Caco-2 (cell line): ENCODE measurements at regions not wholly inside any gene's neighbourhood (a gene's known extent, or its start where the extent isn't known, plus 50 kb on each side); places are given as distances from the start of the nearest gene placed in this dataset.

Experiments used
- BruUV-seq: library from RNA; stranded (reverse); fragments of 400-500 nt; replicated peaks from 2 replicates; lab custom pipeline; 2021; lab: Mats Ljungman, UMichigan
- CTCF ChIA-PET: fragments of 300-600 bp; sonication (Branson Sonifier 250); formaldehyde crosslinking; loops from one replicate; lab custom pipeline; 2022; ENCODE audit warnings: antibody characterized with exemption; lab: Charles Lee
- POLR2A ChIA-PET: fragments of 300-600 bp; sonication (Branson Sonifier 250); formaldehyde crosslinking; loops from one replicate; lab custom pipeline; 2022; ENCODE audit warnings: antibody characterized with exemption; lab: Charles Lee
- DNase-seq, 2 experiments: peaks; one replicate each; pipeline versions ENCODE4 v3.0.0 to v3.0.0-alpha.2; 2020 to 2022
- H3K27me3 ChIP-seq: replicated peaks from 2 replicates; pipeline ENCODE4 v1.6.0; 2011; ENCODE audit warnings: low read length; ENCODE audit not compliant: control insufficient read depth, insufficient read depth
- H3K36me3 ChIP-seq: 2 replicates; pipeline ENCODE4 v1.5.1; 2011; ENCODE audit warnings: low read length; ENCODE audit not compliant: control insufficient read depth, insufficient read depth
- H3K4me1 ChIP-seq: fragments of 250-450 bp; sonication (Bioruptor Pico); 2 replicates; pipeline ENCODE4 v1.5.1; 2020; ENCODE audit warnings: mild to moderate bottlenecking
- H3K4me3 ChIP-seq: 2 replicates; pipeline ENCODE4 v1.5.1; 2011; ENCODE audit warnings: low read depth, mild to moderate bottlenecking, control low read depth, low read length
- H3K9me3 ChIP-seq: fragments of 250-450 bp; sonication (Bioruptor Pico); 2 replicates; pipeline ENCODE4 v1.5.1; 2020; ENCODE audit warnings: mild to moderate bottlenecking, moderate library complexity
- H3K27ac Mint-ChIP-seq: one replicate; pipeline ENCODE4 v1.8.0; 2022; ENCODE audit warnings: mixed read lengths; ENCODE audit not compliant: unreplicated experiment
- H3K27me3 Mint-ChIP-seq: one replicate; pipeline ENCODE4 v1.8.0; 2022; ENCODE audit warnings: mixed read lengths; ENCODE audit not compliant: insufficient read depth, unreplicated experiment
- H3K36me3 Mint-ChIP-seq: one replicate; pipeline ENCODE4 v1.8.0; 2022; ENCODE audit warnings: mild to moderate bottlenecking, mixed read lengths; ENCODE audit not compliant: insufficient read depth, unreplicated experiment
- H3K4me1 Mint-ChIP-seq: one replicate; pipeline ENCODE4 v1.8.0; 2022; ENCODE audit warnings: low read depth, mixed read lengths; ENCODE audit not compliant: unreplicated experiment
- H3K4me3 Mint-ChIP-seq: one replicate; pipeline ENCODE4 v1.8.0; 2022; ENCODE audit warnings: mild to moderate bottlenecking, moderate library complexity, mixed read lengths; ENCODE audit not compliant: unreplicated experiment
- H3K9me3 Mint-ChIP-seq: one replicate; pipeline ENCODE4 v1.8.0; 2022; ENCODE audit warnings: mixed read lengths; ENCODE audit not compliant: unreplicated experiment
- intact Hi-C: fragments of 100-400 bp; cut with micrococcal nuclease; formaldehyde crosslinking; loops from one replicate; pipeline ENCODE4 v1.10.0; 2022; ENCODE audit not compliant: unreplicated experiment
- TF ChIP-seq, protein P1 (sequence below), 2 experiments: fragments of 200-600 bp in 1 of 2; IDR thresholded peaks; 1 replicate in 1 of 2; 2 replicates in 1 of 2; pipeline versions ENCODE4 v1.5.1 to v1.8.0; 2011 to 2022; ENCODE audit warnings: antibody characterized with exemption in 1 of 2, control low read depth in 1 of 2, inconsistent platforms in 1 of 2, low read depth in 1 of 2, low read length in 1 of 2, mild to moderate bottlenecking in 1 of 2, moderate library complexity in 1 of 2; ENCODE audit not compliant: insufficient read depth in 1 of 2, severe bottlenecking in 1 of 2, unreplicated experiment in 1 of 2

DNA sequence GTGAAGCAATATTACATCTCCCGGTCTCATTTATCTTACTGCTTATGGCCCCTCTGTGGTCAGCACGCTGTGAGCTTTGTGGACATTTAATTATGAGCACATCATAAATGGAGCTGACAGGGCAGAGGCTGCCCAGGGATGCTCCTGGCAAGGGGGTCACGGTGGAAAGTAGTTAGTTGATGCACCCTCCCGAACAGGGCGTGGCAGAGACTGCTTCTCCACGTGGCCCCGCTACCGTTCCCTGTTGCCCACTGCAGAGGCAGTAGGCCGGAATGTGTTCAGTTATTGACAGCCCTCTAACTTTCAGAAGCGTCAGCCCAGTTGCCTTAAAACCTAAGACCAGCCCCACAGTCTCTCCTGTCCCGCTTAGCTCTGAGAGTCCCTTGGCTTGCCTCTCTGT lies 180.3 kb upstream of the ZNF507 start:
- Histone ChIP-seq H3K9me3 (no peaks in the 10 kb centered on the region), H3K36me3 (no peaks in the 10 kb centered on the region), H3K4me1 (no peaks in the 10 kb centered on the region), H3K27me3 (no peaks in the 10 kb centered on the region), H3K4me3 (no peak overlapping the region)
- Mint-ChIP-seq H3K27ac (no peak overlapping the region), H3K27me3 (peaks cover 20% of the 10 kb centered on the region), H3K4me3 (no peak overlapping the region), H3K36me3 (no peaks in the 10 kb centered on the region), H3K4me1 (no peaks in the 10 kb centered on the region), H3K9me3 (no peaks in the 10 kb centered on the region)
- CTCF ChIA-PET = no interaction called here
- DNase-seq = no peak
- intact Hi-C loops = no loop called here
- TF ChIP-seq, protein P1, sequence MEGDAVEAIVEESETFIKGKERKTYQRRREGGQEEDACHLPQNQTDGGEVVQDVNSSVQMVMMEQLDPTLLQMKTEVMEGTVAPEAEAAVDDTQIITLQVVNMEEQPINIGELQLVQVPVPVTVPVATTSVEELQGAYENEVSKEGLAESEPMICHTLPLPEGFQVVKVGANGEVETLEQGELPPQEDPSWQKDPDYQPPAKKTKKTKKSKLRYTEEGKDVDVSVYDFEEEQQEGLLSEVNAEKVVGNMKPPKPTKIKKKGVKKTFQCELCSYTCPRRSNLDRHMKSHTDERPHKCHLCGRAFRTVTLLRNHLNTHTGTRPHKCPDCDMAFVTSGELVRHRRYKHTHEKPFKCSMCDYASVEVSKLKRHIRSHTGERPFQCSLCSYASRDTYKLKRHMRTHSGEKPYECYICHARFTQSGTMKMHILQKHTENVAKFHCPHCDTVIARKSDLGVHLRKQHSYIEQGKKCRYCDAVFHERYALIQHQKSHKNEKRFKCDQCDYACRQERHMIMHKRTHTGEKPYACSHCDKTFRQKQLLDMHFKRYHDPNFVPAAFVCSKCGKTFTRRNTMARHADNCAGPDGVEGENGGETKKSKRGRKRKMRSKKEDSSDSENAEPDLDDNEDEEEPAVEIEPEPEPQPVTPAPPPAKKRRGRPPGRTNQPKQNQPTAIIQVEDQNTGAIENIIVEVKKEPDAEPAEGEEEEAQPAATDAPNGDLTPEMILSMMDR (IDR thresholded peaks at IDR 0.05; ENCODE audit: insufficient read depth in 1 of 2, low read depth in 1 of 2, low read length in 1 of 2, severe bottlenecking in 1 of 2, unreplicated experiment in 1 of 2) = no peak
- POLR2A ChIA-PET = no interaction called here
- BruUV-seq = no TSS peak

DNA sequence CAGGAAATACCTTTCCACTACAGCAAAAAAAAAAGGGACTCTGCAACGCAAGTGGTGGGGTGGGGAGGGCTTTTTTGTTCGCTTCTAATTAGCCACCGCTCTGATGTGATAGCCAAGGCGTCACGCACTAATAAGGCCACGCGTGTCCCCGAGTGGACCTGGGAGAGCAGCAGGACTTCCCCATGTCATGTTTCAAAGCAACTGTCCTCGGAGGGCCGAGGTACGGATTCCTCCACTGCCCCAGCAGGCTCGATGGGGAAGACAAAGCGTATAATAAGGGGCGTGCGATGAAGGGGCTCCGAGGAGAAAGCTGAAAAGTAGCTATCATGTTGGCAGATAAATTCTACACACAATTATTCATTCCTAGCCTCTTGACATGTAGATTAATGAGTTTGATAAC lies 179.7 kb upstream of the ZNF507 start:
- DNase-seq = no peak
- Histone ChIP-seq H3K9me3 (no peaks in the 10 kb centered on the region), H3K36me3 (no peaks in the 10 kb centered on the region), H3K4me1 (no peaks in the 10 kb centered on the region), H3K27me3 (no peaks in the 10 kb centered on the region), H3K4me3 (no peak overlapping the region)
- Mint-ChIP-seq H3K36me3 (no peaks in the 10 kb centered on the region), H3K9me3 (no peaks in the 10 kb centered on the region), H3K4me3 (no peak overlapping the region), H3K4me1 (no peaks in the 10 kb centered on the region), H3K27ac (no peak overlapping the region), H3K27me3 (peaks cover 20% of the 10 kb centered on the region)
- BruUV-seq = no TSS peak
- intact Hi-C loops = no loop called here
- ChIA-PET CTCF (no interaction called here), POLR2A (no interaction called here)
- TF ChIP-seq, protein P1 (IDR thresholded peaks at IDR 0.05; ENCODE audit: insufficient read depth in 1 of 2, low read depth in 1 of 2, low read length in 1 of 2, severe bottlenecking in 1 of 2, unreplicated experiment in 1 of 2) = no peak

DNA sequence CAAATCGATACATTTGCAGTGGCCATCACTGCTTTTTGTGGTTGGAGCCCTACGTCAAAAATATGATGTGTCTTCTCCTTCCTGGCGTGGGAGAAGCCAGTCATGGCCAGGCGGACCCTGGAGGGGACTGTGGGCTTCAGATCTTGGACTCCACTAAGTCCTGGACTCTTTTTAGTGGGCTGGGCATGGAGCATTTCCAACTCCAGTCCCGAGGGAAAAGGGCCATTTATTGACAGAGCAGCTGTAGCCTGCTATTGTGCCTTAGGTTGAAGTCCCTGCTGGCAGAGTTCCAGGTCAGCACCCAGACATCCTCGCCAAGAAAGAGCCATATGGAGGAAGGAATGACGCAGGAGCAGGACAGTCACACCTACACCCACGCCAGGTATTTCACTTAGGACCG lies 179.2 kb upstream of the ZNF507 start:
- no peaks in the 10 kb centered on the region for H3K36me3 Mint-ChIP-seq
- Histone ChIP-seq H3K4me1 (no peaks in the 10 kb centered on the region), H3K36me3 (no peaks in the 10 kb centered on the region), H3K9me3 (no peaks in the 10 kb centered on the region), H3K27me3 (no peaks in the 10 kb centered on the region), H3K4me3 (no peak overlapping the region)
- ChIA-PET CTCF (no interaction called here), POLR2A (no interaction called here)
- H3K4me1 Mint-ChIP-seq = no peaks in the 10 kb centered on the region
- TF ChIP-seq, protein P1 (IDR thresholded peaks at IDR 0.05; ENCODE audit: insufficient read depth in 1 of 2, low read depth in 1 of 2, low read length in 1 of 2, severe bottlenecking in 1 of 2, unreplicated experiment in 1 of 2) = no peak
- peaks cover 20% of the 10 kb centered on the region for H3K27me3 Mint-ChIP-seq
- no TSS peak for BruUV-seq
- intact Hi-C loops = no loop called here
- no peaks in the 10 kb centered on the region for H3K9me3 Mint-ChIP-seq
- H3K4me3 Mint-ChIP-seq = no peak overlapping the region
- DNase-seq = no peak
- H3K27ac Mint-ChIP-seq = no peak overlapping the region
